B cell (primary cell): ENCODE measurements at regions not wholly inside any gene's neighbourhood (a gene's known extent, or its start where the extent isn't known, plus 50 kb on each side); places are given as distances from the start of the nearest gene placed in this dataset.

Experiments
- ATAC-seq: fragments of 200-7000 bp; cut with Tn5 transposase; one replicate; pipeline ENCODE4 v1.10.0; 2021; ENCODE audit warnings: low read depth, mild to moderate bottlenecking, moderate number of reproducible peaks, moderate library complexity
- CTCF ChIA-PET: fragments of 350-600 bp; sonication (Branson Sonifier 250); formaldehyde crosslinking; loops from one replicate; lab custom pipeline; 2021; ENCODE audit warnings: antibody characterized with exemption, inconsistent platforms; lab: Charles Lee
- POLR2A ChIA-PET: fragments of 350-600 bp; sonication (Branson Sonifier 250); formaldehyde crosslinking; loops from one replicate; lab custom pipeline; 2021; ENCODE audit warnings: antibody characterized with exemption; lab: Charles Lee
- DNase-seq: peaks from one replicate; pipeline ENCODE4 v3.0.0; 2013
- H2AFZ ChIP-seq: 2 replicates; pipeline ENCODE4 v1.6.1; 2012; ENCODE audit warnings: mild to moderate bottlenecking, low read depth, low read length; ENCODE audit not compliant: insufficient read depth, poor library complexity, severe bottlenecking
- H3K27ac ChIP-seq, 2 donors: 1 replicate in 1 of 2; 2 replicates in 1 of 2; pipeline ENCODE4 v1.5.1; 2012 to 2013; ENCODE audit warnings: low read length in 2 of 2, mild to moderate bottlenecking in 2 of 2, moderate library complexity in 1 of 2
- H3K27me3 ChIP-seq, 4 experiments: fragments of 200-600 bp in 1 of 4; sonication (generic) in 1 of 4; replicated peaks in 1 of 4; 1 replicate in 2 of 4; 2 replicates in 2 of 4; pipeline versions ENCODE4 v1.6.1 to v1.7.0; 2013 to 2016; ENCODE audit warnings: low read length in 3 of 4, mild to moderate bottlenecking in 2 of 4, mixed read lengths in 1 of 4, moderate library complexity in 1 of 4; ENCODE audit not compliant: insufficient read depth in 4 of 4, control insufficient read depth in 3 of 4; ENCODE audit errors: control extremely low read depth in 1 of 4
- H3K36me3 ChIP-seq, 2 experiments: replicated peaks in 1 of 2; 1 replicate in 1 of 2; 2 replicates in 1 of 2; pipeline versions ENCODE4 v1.6.1 to v1.7.1; 2013; ENCODE audit warnings: low read length in 1 of 2; ENCODE audit not compliant: insufficient read depth in 2 of 2, control insufficient read depth in 1 of 2; ENCODE audit errors: control extremely low read depth in 1 of 2, extremely low read depth in 1 of 2
- H3K4me1 ChIP-seq, 2 donors: fragments of 200-600 bp in 1 of 2; sonication (generic) in 1 of 2; 1 replicate in 1 of 2; 2 replicates in 1 of 2; pipeline versions ENCODE4 v1.5.1 to v1.6.1; 2013 to 2017; ENCODE audit warnings: low read length in 2 of 2; ENCODE audit not compliant: control insufficient read depth in 2 of 2, insufficient read depth in 2 of 2
- H3K4me2 ChIP-seq: replicated peaks from 2 replicates; pipeline ENCODE3; 2012; ENCODE audit warnings: mild to moderate bottlenecking, low read depth, low read length; ENCODE audit not compliant: poor library complexity, severe bottlenecking
- H3K4me3 ChIP-seq, 5 experiments: fragments of 200-600 bp in 1 of 5; sonication (generic) in 1 of 5; 1 replicate in 3 of 5; 2 replicates in 2 of 5; pipeline versions ENCODE4 v1.5.1 to v1.7.0; 2011 to 2016; ENCODE audit warnings: low read length in 4 of 5, mild to moderate bottlenecking in 4 of 5, low read depth in 2 of 5, control low read depth in 1 of 5, moderate library complexity in 1 of 5; ENCODE audit not compliant: insufficient read depth in 1 of 5; ENCODE audit errors: control extremely low read depth in 1 of 5, extremely low read depth in 1 of 5
- H3K79me2 ChIP-seq: fragments of 200-600 bp; sonication (generic); one replicate; pipeline ENCODE4 v1.6.0; 2016; ENCODE audit warnings: low read length; ENCODE audit not compliant: control insufficient read depth, insufficient read depth
- H3K9ac ChIP-seq: fragments of 200-600 bp; sonication (generic); 2 replicates; pipeline ENCODE4 v1.6.1; 2017; ENCODE audit warnings: mild to moderate bottlenecking, low read length, moderate library complexity
- H3K9me3 ChIP-seq, 3 donors: one replicate each; pipeline versions ENCODE4 v1.6.1 to v1.7.1; 2013; ENCODE audit warnings: low read length in 2 of 3; ENCODE audit not compliant: control insufficient read depth in 2 of 3, insufficient read depth in 1 of 3; ENCODE audit errors: control extremely low read depth in 1 of 3
- H4K20me1 ChIP-seq: 2 replicates; pipeline ENCODE4 v1.6.0; 2012; ENCODE audit warnings: mild to moderate bottlenecking, low read length; ENCODE audit not compliant: insufficient read depth, control insufficient read depth, poor library complexity, severe bottlenecking
- H3K27ac Mint-ChIP-seq: one replicate; pipeline ENCODE4 v1.8.0; 2021; ENCODE audit warnings: mixed read lengths
- H3K27me3 Mint-ChIP-seq: one replicate; pipeline ENCODE4 v1.8.0; 2021; ENCODE audit warnings: mixed read lengths
- H3K4me1 Mint-ChIP-seq: one replicate; pipeline ENCODE4 v1.8.0; 2021; ENCODE audit warnings: mixed read lengths
- H3K4me3 Mint-ChIP-seq: one replicate; pipeline ENCODE4 v1.8.0; 2021; ENCODE audit warnings: mixed read lengths
- H3K9me3 Mint-ChIP-seq: one replicate; pipeline ENCODE4 v1.8.0; 2022; ENCODE audit warnings: mixed read lengths; ENCODE audit not compliant: insufficient read depth
- EZH2 ChIP-seq: IDR thresholded peaks from 2 replicates; pipeline ENCODE4 v1.6.1; 2012; ENCODE audit warnings: borderline replicate concordance, low read depth, mild to moderate bottlenecking, moderate library complexity, low read length; ENCODE audit not compliant: insufficient read depth, poor library complexity, severe bottlenecking
- WGBS: methylation state at CpG from one replicate; pipeline ENCODE4 v1.1.5; 2013; ENCODE audit warnings: missing lambda C conversion rate; ENCODE audit not compliant: insufficient coverage; 5-methylcytosine and 5-hydroxymethylcytosine counted together
- intact Hi-C: fragments of 100-400 bp; cut with micrococcal nuclease; formaldehyde crosslinking; loops from one replicate; pipeline ENCODE4 v1.10.0; 2022
- TF ChIP-seq, protein P1 (sequence below): fragments of 200-600 bp; IDR thresholded peaks from one replicate; pipeline ENCODE4 v1.8.0; 2022; ENCODE audit warnings: antibody characterized with exemption, mild to moderate bottlenecking

DNA sequence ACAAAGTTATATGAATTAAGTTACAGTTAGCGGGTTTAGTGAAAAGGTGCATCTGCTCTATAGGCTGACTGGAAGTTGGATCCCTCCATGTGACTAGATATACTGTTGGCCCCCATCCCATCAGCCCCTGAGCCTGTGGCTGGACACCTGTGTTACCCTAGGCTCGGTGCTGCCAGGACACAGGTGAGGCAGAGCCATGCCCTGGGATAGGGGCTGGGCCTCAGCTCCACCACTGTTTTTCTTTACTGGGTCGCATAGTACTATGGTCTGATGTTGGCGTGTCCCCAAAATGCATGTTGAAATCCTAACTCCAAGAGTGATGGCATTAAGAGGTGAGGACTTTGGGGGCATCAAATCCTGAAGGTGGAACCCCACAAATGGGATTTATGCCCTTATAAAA lies 638.6 kb upstream of the ID2 start:
- Mint-ChIP-seq H3K27ac (no peak overlapping the region), H3K4me1 (no peaks in the 10 kb centered on the region), H3K4me3 (no peak overlapping the region), H3K27me3 (peaks cover 15% of the 10 kb centered on the region), H3K9me3 (peaks cover 4% of the 10 kb centered on the region)
- intact Hi-C loops = no loop called here
- no peak for ATAC-seq
- Histone ChIP-seq H3K27ac (no peak overlapping the region), H3K9ac (no peak overlapping the region), H2AFZ (no peak overlapping the region), H3K79me2 (no peaks in the 10 kb centered on the region), H4K20me1 (no peaks in the 10 kb centered on the region), H3K4me2 (no peak overlapping the region), H3K27me3 (no peaks in the 10 kb centered on the region), H3K4me3 (no peak overlapping the region), H3K36me3 (no peaks in the 10 kb centered on the region), H3K4me1 (no peaks in the 10 kb centered on the region), H3K9me3 (peaks cover 0 to 8% (median 6%) of the 10 kb centered on the region in 3 donors)
- WGBS = 87% methylated on average over 3 of the region's 4 CpGs
- no peak for TF ChIP-seq EZH2
- TF ChIP-seq, protein P1, sequence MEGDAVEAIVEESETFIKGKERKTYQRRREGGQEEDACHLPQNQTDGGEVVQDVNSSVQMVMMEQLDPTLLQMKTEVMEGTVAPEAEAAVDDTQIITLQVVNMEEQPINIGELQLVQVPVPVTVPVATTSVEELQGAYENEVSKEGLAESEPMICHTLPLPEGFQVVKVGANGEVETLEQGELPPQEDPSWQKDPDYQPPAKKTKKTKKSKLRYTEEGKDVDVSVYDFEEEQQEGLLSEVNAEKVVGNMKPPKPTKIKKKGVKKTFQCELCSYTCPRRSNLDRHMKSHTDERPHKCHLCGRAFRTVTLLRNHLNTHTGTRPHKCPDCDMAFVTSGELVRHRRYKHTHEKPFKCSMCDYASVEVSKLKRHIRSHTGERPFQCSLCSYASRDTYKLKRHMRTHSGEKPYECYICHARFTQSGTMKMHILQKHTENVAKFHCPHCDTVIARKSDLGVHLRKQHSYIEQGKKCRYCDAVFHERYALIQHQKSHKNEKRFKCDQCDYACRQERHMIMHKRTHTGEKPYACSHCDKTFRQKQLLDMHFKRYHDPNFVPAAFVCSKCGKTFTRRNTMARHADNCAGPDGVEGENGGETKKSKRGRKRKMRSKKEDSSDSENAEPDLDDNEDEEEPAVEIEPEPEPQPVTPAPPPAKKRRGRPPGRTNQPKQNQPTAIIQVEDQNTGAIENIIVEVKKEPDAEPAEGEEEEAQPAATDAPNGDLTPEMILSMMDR = no peak
- ChIA-PET CTCF (no interaction called here), POLR2A (no interaction called here)
- no peak for DNase-seq

DNA sequence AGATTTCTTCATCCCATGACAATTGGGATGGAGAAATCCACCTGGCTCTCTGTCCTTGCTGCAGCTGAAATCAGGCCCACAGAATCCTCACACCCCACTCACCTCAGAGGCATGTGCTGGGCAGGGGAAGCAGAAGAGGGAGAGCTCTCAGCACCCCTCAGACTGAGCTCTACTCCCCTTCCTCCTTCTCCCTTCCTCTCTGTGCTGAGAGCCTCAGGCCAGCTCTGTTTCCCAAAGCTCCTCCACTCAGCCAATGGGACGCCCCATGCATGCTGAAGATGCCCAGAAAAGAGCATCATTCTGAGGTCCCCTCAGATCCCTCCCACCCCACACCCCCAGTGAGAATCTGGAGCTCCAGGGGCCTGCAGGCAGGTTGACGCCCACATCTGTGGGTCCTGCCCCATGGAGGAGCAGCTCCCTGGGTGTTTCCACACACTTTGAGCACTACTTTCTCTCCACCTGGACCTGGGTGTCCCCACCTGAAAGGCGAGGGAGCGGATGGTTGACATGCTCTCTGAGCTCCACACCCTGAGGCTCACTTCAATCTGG lies 637.7 kb upstream of the ID2 start:
- no peak overlapping the region for H3K4me3 Mint-ChIP-seq
- 85% methylated on average over 4 of the region's 4 CpGs for WGBS
- CTCF ChIA-PET = no interaction called here

More for the DNA sequence above, 637.7 kb upstream of the ID2 start:
- H3K9me3 ChIP-seq = peaks cover 0 to 6% (median 6%) of the 10 kb centered on the region in 3 donors
- Mint-ChIP-seq H3K4me1 (no peaks in the 10 kb centered on the region), H3K27ac (no peak overlapping the region), H3K9me3 (peaks cover 4% of the 10 kb centered on the region), H3K27me3 (peaks cover 15% of the 10 kb centered on the region)
- H3K4me2 ChIP-seq = no peak overlapping the region
- POLR2A ChIA-PET = no interaction called here
- no peaks in the 10 kb centered on the region for H4K20me1 ChIP-seq
- intact Hi-C loops = no loop called here
- ATAC-seq (no peak), DNase-seq (no peak)
- H3K27ac ChIP-seq = no peak overlapping the region
- no peaks in the 10 kb centered on the region for H3K4me1 ChIP-seq
- no peaks in the 10 kb centered on the region for H3K36me3 ChIP-seq
- H3K27me3 ChIP-seq = peaks cover 0 to 3% (median 0%) of the 10 kb centered on the region in 4 experiments
- H3K79me2 ChIP-seq = no peaks in the 10 kb centered on the region
- TF ChIP-seq EZH2 = no peak
- TF ChIP-seq, protein P1 = no peak
- H3K9ac ChIP-seq = no peak overlapping the region
- no peak overlapping the region for H2AFZ ChIP-seq
- H3K4me3 ChIP-seq = no peak overlapping the region
